ENCODE measurements at regions not wholly inside any gene's neighbourhood (a gene's known extent, or its start where the extent isn't known, plus 50 kb on each side); places are given as distances from the start of the nearest gene placed in this dataset.

DNA sequence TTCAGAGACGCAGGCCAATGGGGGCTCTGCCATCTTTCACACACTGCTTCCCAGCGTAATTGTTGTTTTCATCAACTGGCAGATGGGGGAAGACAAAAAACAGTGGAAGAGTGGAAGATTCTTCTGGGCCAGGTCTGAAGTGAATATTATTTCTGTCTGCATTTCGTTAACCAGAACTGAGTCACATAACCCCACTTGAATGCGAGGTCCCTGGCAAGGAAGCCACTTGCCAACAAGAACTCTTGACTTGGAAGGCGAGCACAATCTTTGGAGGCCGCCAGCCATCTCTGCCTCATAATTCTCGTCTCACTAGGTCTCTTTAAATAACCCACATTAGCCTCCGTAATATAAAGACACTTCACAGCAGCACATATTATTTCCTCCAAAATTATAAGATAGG lies 75.4 kb downstream of the CYB561 start:
- no peak overlapping the region for H3K27ac Mint-ChIP-seq
- no peak for TF ChIP-seq CTCF (IDR thresholded peaks at IDR 0.05)
- intact Hi-C loops (cut with micrococcal nuclease): no loop called here
- no peaks in the 10 kb centered on the region for H3K36me3 Mint-ChIP-seq (ENCODE audit: low read depth)
- no peaks in the 10 kb centered on the region for H3K9me3 Mint-ChIP-seq
- CTCF ChIA-PET: no interaction called here
- ATAC-seq: no peak
- H3K27me3 Mint-ChIP-seq: no peaks in the 10 kb centered on the region
- POLR2A ChIA-PET: no interaction called here
- no peak overlapping the region for H3K4me3 Mint-ChIP-seq
- no peak for DNase-seq
- H3K4me1 Mint-ChIP-seq (ENCODE audit: low read depth): no peaks in the 10 kb centered on the region

- TF ChIP-seq CTCF (IDR thresholded peaks at IDR 0.05): no peak
- DNase-seq: no peak
- Mint-ChIP-seq H3K4me3 (no peak overlapping the region), H3K9me3 (peaks cover 6% of the 10 kb centered on the region), H3K27me3 (no peaks in the 10 kb centered on the region), H3K36me3 (ENCODE audit: low read depth) (peaks cover 8% of the 10 kb centered on the region), H3K4me1 (ENCODE audit: low read depth) (peaks cover 6% of the 10 kb centered on the region), H3K27ac (no peak overlapping the region)
- CTCF ChIA-PET: no interaction called here
- ATAC-seq: no peak
- POLR2A ChIA-PET: no interaction called here
- intact Hi-C loops (cut with micrococcal nuclease): no loop called here
Measured at GRCh38 chr17:63376949-63377348, 69.2 kb downstream of the CYB561 start.

- CTCF ChIA-PET: interaction anchor here (0.7 kb wide), 1 partner anchor 12 kb away, joined by 3 read pairs; no protein-coding TSS in a partner anchor
- DNase-seq (no peak), ATAC-seq (no peak)
- intact Hi-C loops (cut with micrococcal nuclease): no loop called here
- Mint-ChIP-seq H3K4me3 (no peak overlapping the region), H3K27me3 (no peaks in the 10 kb centered on the region), H3K27ac (no peak overlapping the region), H3K4me1 (ENCODE audit: low read depth) (peaks cover 6% of the 10 kb centered on the region), H3K9me3 (peaks cover 6% of the 10 kb centered on the region), H3K36me3 (ENCODE audit: low read depth) (peaks cover 8% of the 10 kb centered on the region)
- TF ChIP-seq CTCF (IDR thresholded peaks at IDR 0.05): no peak
- POLR2A ChIA-PET: interaction anchor here (0.6 kb wide), 1 partner anchor 17 kb away, joined by 3 read pairs; no protein-coding TSS in a partner anchor
Measured at GRCh38 chr17:63378411-63379375, 67.4 kb downstream of the CYB561 start.

DNA sequence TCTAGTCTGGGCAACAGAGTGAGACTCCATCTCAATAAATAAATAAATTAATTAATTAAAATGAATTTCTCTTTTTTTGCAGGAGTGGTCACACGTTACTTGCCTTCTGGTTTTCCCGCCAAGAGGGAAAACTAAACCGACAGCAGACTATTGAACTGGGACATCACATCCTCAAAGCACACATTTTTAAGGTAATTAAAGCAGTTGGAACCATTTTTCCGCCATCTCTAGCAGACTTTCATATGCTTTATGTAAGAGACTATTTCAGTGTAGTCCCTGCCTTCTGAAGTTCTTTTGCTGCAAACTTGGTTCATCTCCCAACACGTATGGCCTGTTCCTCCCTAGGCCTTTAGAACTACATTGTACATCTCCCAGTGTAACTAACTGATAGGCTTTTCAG lies 66.5 kb downstream of the CYB561 start:
- no peak for DNase-seq
- peaks cover 8% of the 10 kb centered on the region for H3K36me3 Mint-ChIP-seq (ENCODE audit: low read depth)
- H3K27ac Mint-ChIP-seq: no peak overlapping the region
- ChIA-PET CTCF (no interaction called here), POLR2A (no interaction called here)
- no peak for TF ChIP-seq CTCF (IDR thresholded peaks at IDR 0.05)
- H3K4me3 Mint-ChIP-seq: no peak overlapping the region
- no peaks in the 10 kb centered on the region for H3K27me3 Mint-ChIP-seq
- H3K9me3 Mint-ChIP-seq: peaks cover 6% of the 10 kb centered on the region
- intact Hi-C loops (cut with micrococcal nuclease): no loop called here
- no peak for ATAC-seq
- H3K4me1 Mint-ChIP-seq (ENCODE audit: low read depth): peaks cover 6% of the 10 kb centered on the region

GRCh38 chr17:63381101-63381729 lies 64.9 kb downstream of the CYB561 start:
- intact Hi-C loops (cut with micrococcal nuclease): no loop called here
- ChIA-PET CTCF (interaction anchor here (1.2 to 3.4 kb wide), 2 partner anchors 25 to 299 kb away, joined by 3 to 15 read pairs; no protein-coding TSS in a partner anchor), POLR2A (interaction anchor here (0.6 to 1.0 kb wide), 3 partner anchors 18 to 520 kb away, joined by 3 read pairs; no protein-coding TSS in a partner anchor)
- no peak for TF ChIP-seq CTCF (IDR thresholded peaks at IDR 0.05)
- Mint-ChIP-seq H3K27ac (no peak overlapping the region), H3K9me3 (peaks cover 6% of the 10 kb centered on the region), H3K36me3 (ENCODE audit: low read depth) (peaks cover 8% of the 10 kb centered on the region), H3K4me1 (ENCODE audit: low read depth) (peaks cover 6% of the 10 kb centered on the region), H3K27me3 (no peaks in the 10 kb centered on the region), H3K4me3 (no peak overlapping the region)
- DNase-seq (no peak), ATAC-seq (no peak)

Measured in activated CD8-positive, alpha-beta T cell treated with anti-CD3 and anti-CD28 coated beads for 36 hours (primary cell).